RWPE1 (cell line): ENCODE measurements at regions not wholly inside any gene's neighbourhood (a gene's known extent, or its start where the extent isn't known, plus 50 kb on each side); places are given as distances from the start of the nearest gene placed in this dataset.

Experiments
- CTCF ChIA-PET: fragments of 350-600 bp; sonication (Branson Sonifier 250); formaldehyde crosslinking; extraction: SDS; loops from one replicate; lab custom pipeline; 2021; lab: Yijun Ruan, JAX
- POLR2A ChIA-PET: fragments of 400-600 bp; formaldehyde crosslinking; extraction: SDS; loops from one replicate; lab custom pipeline; 2020; ENCODE audit warnings: antibody characterized with exemption; ENCODE audit not compliant: low non-redundant PET; lab: Yijun Ruan, JAX
- DNase-seq: peaks from one replicate; pipeline ENCODE4 v3.0.0; 2012; ENCODE audit warnings: low spot score
- H3K27ac ChIP-seq: fragments of 450-650 bp; 2 replicates; pipeline ENCODE4 v1.5.1; 2017
- TF ChIP-seq, protein P1 (sequence below): fragments of 450-650 bp; conservative IDR thresholded peaks from 2 replicates; pipeline ENCODE4 v1.5.1; 2017; ENCODE audit warnings: low read depth, mild to moderate bottlenecking

- no peak overlapping the region for H3K27ac ChIP-seq
- ChIA-PET POLR2A (no interaction called here), CTCF (no interaction called here)
- TF ChIP-seq, protein P1, sequence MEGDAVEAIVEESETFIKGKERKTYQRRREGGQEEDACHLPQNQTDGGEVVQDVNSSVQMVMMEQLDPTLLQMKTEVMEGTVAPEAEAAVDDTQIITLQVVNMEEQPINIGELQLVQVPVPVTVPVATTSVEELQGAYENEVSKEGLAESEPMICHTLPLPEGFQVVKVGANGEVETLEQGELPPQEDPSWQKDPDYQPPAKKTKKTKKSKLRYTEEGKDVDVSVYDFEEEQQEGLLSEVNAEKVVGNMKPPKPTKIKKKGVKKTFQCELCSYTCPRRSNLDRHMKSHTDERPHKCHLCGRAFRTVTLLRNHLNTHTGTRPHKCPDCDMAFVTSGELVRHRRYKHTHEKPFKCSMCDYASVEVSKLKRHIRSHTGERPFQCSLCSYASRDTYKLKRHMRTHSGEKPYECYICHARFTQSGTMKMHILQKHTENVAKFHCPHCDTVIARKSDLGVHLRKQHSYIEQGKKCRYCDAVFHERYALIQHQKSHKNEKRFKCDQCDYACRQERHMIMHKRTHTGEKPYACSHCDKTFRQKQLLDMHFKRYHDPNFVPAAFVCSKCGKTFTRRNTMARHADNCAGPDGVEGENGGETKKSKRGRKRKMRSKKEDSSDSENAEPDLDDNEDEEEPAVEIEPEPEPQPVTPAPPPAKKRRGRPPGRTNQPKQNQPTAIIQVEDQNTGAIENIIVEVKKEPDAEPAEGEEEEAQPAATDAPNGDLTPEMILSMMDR = no peak
- no peak for DNase-seq
Observed at GRCh38 chr3:83734656-83735055, 1224.1 kb upstream of the CADM2 start.

DNA sequence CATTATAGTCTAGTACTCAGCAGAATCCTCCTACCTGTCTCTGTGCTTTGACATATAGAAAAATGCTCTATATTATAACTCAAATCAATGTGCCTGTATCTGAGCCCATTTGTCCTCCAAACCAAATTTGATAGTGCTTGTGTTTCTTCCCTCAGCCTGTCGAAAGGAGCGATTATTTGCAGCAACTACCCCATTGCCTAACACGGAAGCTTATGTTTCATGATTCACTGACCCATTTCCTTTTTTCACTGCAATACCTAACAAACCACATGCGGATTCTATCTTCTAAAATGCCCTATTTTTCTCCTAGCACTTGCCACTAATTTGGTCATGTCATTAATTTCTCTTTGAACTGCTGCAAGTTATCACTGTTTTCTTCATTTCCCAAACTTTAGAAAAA, 1220.6 kb upstream of the CADM2 start:
- TF ChIP-seq, protein P1 = no peak
- ChIA-PET POLR2A (no interaction called here), CTCF (no interaction called here)
- no peak overlapping the region for H3K27ac ChIP-seq
- no peak for DNase-seq

DNA sequence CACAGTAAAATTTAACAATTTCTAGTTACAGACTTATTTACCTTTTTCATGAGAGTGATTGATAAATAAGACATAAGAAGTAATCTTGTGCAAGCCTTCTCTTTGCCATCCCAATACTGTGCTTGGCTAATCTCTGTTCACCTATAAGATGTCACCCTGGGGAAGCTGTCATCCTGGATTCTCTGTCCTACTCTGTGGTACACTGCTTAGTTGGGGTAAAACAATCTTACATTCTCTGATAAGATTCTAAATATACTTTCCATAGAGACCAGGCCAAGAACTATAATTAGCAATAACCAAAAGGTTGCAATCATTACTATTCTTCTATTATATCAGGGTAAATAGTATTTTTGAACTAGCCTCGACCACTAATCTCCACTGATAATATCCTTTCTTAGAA, 1218.3 kb upstream of the CADM2 start:
- CTCF ChIA-PET = no interaction called here
- no peak overlapping the region for H3K27ac ChIP-seq
- DNase-seq = no peak
- POLR2A ChIA-PET = no interaction called here
- TF ChIP-seq, protein P1 = no peak

- CTCF ChIA-PET = interaction anchor here (0.5 kb wide), 1 partner anchor 12 kb away, joined by 3 read pairs; no protein-coding TSS in a partner anchor
- TF ChIP-seq, protein P1 = no peak
- POLR2A ChIA-PET = no interaction called here
Observed at GRCh38 chr3:83765956-83766355, 1192.8 kb upstream of the CADM2 start.

DNA sequence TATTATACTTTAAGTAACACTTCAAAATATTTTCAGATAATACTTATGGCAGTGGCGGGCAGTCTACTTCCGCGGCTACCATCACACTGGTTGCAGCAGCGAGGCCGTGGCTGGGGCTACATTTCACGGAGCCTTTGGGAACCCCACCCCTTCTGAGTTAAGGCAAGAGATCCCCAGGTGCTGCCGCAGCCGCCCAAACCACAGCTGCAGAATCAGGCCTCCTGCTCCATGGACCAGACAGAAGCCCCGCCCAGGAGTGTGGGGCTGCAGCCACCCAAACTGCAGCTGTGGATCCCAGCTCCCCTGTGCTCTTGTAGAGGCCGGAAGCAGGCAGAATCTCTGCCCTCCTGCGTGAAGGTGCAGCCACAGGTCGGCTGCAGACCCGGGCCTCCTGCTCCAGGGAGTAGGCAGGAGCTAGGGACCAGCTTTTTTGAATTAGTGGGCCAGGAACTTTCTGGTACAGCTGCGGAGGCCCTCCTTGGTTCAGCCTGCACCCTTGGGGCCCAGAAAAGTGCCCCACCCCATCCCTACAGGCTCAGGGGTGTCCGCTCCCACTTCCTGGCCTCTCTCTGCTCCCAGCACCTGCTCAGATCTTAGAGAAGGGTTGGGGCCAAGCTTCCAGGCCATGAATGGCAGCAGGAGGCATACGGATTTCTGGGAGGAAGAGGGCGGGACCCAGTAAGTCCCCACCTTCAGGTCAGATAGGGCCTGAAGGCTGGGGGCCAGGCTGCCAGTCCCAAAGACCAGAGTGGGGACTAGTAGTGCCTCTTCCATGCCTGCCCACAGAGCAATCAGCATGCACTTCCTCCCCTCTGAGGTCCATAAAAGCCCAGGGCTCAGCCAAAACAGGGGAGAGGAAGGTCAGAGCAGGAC, 1188.8 kb upstream of the CADM2 start:
- DNase-seq = no peak
- ChIA-PET POLR2A (no interaction called here), CTCF (no interaction called here)
- H3K27ac ChIP-seq = no peak overlapping the region
- TF ChIP-seq, protein P1 = no peak

More at GRCh38 chr3:83765956-83766355, 1192.8 kb upstream of the CADM2 start:
- DNase-seq = no peak
- no peak overlapping the region for H3K27ac ChIP-seq

GRCh38 chr3:83770664-83771402, 1188.0 kb upstream of the CADM2 start:
- CTCF ChIA-PET = no interaction called here
- POLR2A ChIA-PET = no interaction called here
- no peak overlapping the region for H3K27ac ChIP-seq
- no peak for DNase-seq
- TF ChIP-seq, protein P1 = no peak
